GM12878 (cell line): ENCODE measurements at regions not wholly inside any gene's neighbourhood (a gene's known extent, or its start where the extent isn't known, plus 50 kb on each side); places are given as distances from the start of the nearest gene placed in this dataset.

Experiments
- ATAC-seq: fragments of 200-7000 bp; cut with Tn5 transposase; 3 replicates; pipeline ENCODE4 v1.9.1; 2020; ENCODE audit warnings: mild to moderate bottlenecking, moderate library complexity
- BruUV-seq: library from RNA; stranded (reverse); fragments of 400-500 nt; replicated peaks from 2 replicates; lab custom pipeline; 2021; lab: Mats Ljungman, UMichigan
- CTCF ChIA-PET: fragments of 300-600 bp; sonication (Branson Sonifier 250); formaldehyde crosslinking; extraction: SDS; loops from one replicate; lab custom pipeline; 2021; ENCODE audit warnings: inconsistent platforms; lab: Yijun Ruan, JAX
- POLR2A ChIA-PET: fragments of 350-600 bp; formaldehyde crosslinking; extraction: SDS; loops from one replicate; lab custom pipeline; 2021; ENCODE audit warnings: inconsistent platforms; lab: Charles Lee
- RAD21 ChIA-PET: fragments of 300-600 bp; sonication (Branson Sonifier 250); formaldehyde crosslinking; loops from one replicate; lab custom pipeline; 2023; ENCODE audit warnings: antibody characterized with exemption; ENCODE audit not compliant: unreplicated experiment; lab: Charles Lee
- SMC1A ChIA-PET: fragments of 300-600 bp; sonication (Branson Sonifier 250); formaldehyde crosslinking; loops from one replicate; lab custom pipeline; 2023; ENCODE audit not compliant: unreplicated experiment, uncharacterized antibody; lab: Charles Lee
- DNase-seq: peaks from one replicate; pipeline ENCODE4 v3.0.0-alpha.2; 2011; ENCODE audit warnings: low read depth, low spot score
- FAIRE-seq: peaks from 3 replicates; lab custom pipeline; 2011; peaks lifted over from hg19 to GRCh38; lab: Jason Lieb, UNC
- H2AFZ ChIP-seq: 2 replicates; pipeline ENCODE4 v1.6.0; 2011; ENCODE audit warnings: low read depth, low read length, control low read depth; ENCODE audit not compliant: control insufficient read depth
- H3K27ac ChIP-seq: 2 replicates; pipeline ENCODE4 v1.5.1; 2011; ENCODE audit warnings: control low read depth; ENCODE audit not compliant: control insufficient read depth, insufficient read depth
- H3K27me3 ChIP-seq, 2 experiments: replicated peaks in 1 of 2; 2 replicates each; pipeline versions ENCODE4 v1.6.0 to v1.6.1; 2011; ENCODE audit warnings: low read length in 1 of 2; ENCODE audit not compliant: control insufficient read depth in 2 of 2, insufficient read depth in 2 of 2
- H3K36me3 ChIP-seq, 2 experiments: 2 replicates each; pipeline ENCODE4 v1.5.1; 2011; ENCODE audit warnings: low read length in 1 of 2; ENCODE audit not compliant: control insufficient read depth in 2 of 2, insufficient read depth in 2 of 2
- H3K4me1 ChIP-seq: 2 replicates; pipeline ENCODE4 v1.6.1; 2011; ENCODE audit warnings: mild to moderate bottlenecking, low read length, moderate library complexity, mixed read lengths; ENCODE audit not compliant: control insufficient read depth, insufficient read depth
- H3K4me2 ChIP-seq: 2 replicates; pipeline ENCODE4 v1.6.0; 2011; ENCODE audit warnings: control low read depth; ENCODE audit not compliant: control insufficient read depth, insufficient read depth
- H3K4me3 ChIP-seq: fragments of 200-600 bp; sonication (generic); 2 replicates; pipeline ENCODE4 v1.5.1; 2016
- H3K79me2 ChIP-seq: 2 replicates; pipeline ENCODE4 v1.6.0; 2011; ENCODE audit warnings: low read length; ENCODE audit not compliant: control insufficient read depth, insufficient read depth
- H3K9ac ChIP-seq: 2 replicates; pipeline ENCODE4 v1.8.0; 2011; ENCODE audit warnings: low read length, control low read depth, mixed read lengths; ENCODE audit not compliant: control insufficient read depth, insufficient read depth
- H3K9me3 ChIP-seq: replicated peaks from 3 replicates; pipeline ENCODE4 v1.5.1; 2011; ENCODE audit warnings: mild to moderate bottlenecking, low read length; ENCODE audit not compliant: control insufficient read depth, insufficient read depth
- H4K20me1 ChIP-seq: 2 replicates; pipeline ENCODE4 v1.6.0; 2011; ENCODE audit not compliant: control insufficient read depth, insufficient read depth
- BCL3 ChIP-seq: IDR thresholded peaks from 2 replicates; pipeline ENCODE4 v1.6.1; 2011; ENCODE audit warnings: borderline replicate concordance, low read depth, mild to moderate bottlenecking, moderate library complexity, low read length; ENCODE audit not compliant: insufficient read depth, poor library complexity, severe bottlenecking
- BMI1 ChIP-seq: fragments of 450-650 bp; IDR thresholded peaks from 2 replicates; pipeline ENCODE4 v1.6.1; 2016; ENCODE audit warnings: mild to moderate bottlenecking, moderate library complexity, borderline replicate concordance
- BRCA1 ChIP-seq: IDR thresholded peaks from 2 replicates; pipeline ENCODE4 v1.6.1; 2011; ENCODE audit warnings: low read depth, low read length, improper control_type of control experiment
- E2F8 ChIP-seq: fragments of 450-650 bp; IDR thresholded peaks from 2 replicates; pipeline ENCODE4 v1.6.1; 2018; ENCODE audit warnings: mild to moderate bottlenecking, low read depth, moderate library complexity; ENCODE audit not compliant: partially characterized antibody
- EP300 ChIP-seq, 2 experiments: fragments of 150-350 bp in 1 of 2; IDR thresholded peaks; 2 replicates each; pipeline ENCODE4 v1.6.1; 2011 to 2012; ENCODE audit warnings: low read depth in 2 of 2, low read length in 2 of 2, borderline replicate concordance in 1 of 2, improper control_type of control experiment in 1 of 2, inconsistent platforms in 1 of 2; ENCODE audit not compliant: control insufficient read depth in 1 of 2
- HCFC1 ChIP-seq: fragments of 150-350 bp; IDR thresholded peaks from 2 replicates; pipeline ENCODE4 v1.6.1; 2014; ENCODE audit warnings: low read length
- HSF1 ChIP-seq: fragments of 150-350 bp; IDR thresholded peaks from 2 replicates; pipeline ENCODE4 v1.6.1; 2014; ENCODE audit warnings: mild to moderate bottlenecking, low read depth, low read length
- IRF4 ChIP-seq: IDR thresholded peaks from 2 replicates; pipeline ENCODE4 v1.6.1; 2011; ENCODE audit warnings: low read depth, low read length
- IRF5 ChIP-seq: fragments of 450-650 bp; IDR thresholded peaks from 2 replicates; pipeline ENCODE4 v1.6.1; 2017; ENCODE audit warnings: borderline replicate concordance
- NR2C1 ChIP-seq: fragments of 450-650 bp; IDR thresholded peaks from 2 replicates; pipeline ENCODE4 v1.6.1; 2017; ENCODE audit warnings: antibody characterized with exemption, mild to moderate bottlenecking, moderate library complexity
- PKNOX1 ChIP-seq: fragments of 450-650 bp; IDR thresholded peaks from 2 replicates; pipeline ENCODE4 v1.6.1; 2016; ENCODE audit warnings: mild to moderate bottlenecking
- SIN3A ChIP-seq: IDR thresholded peaks from 2 replicates; pipeline ENCODE4 v1.6.1; 2012; ENCODE audit warnings: low read depth, low read length, improper control_type of control experiment
- SMC3 ChIP-seq: IDR thresholded peaks from 2 replicates; pipeline ENCODE4 v1.6.1; 2011; ENCODE audit warnings: low read length, improper control_type of control experiment, borderline replicate concordance
- SP1 ChIP-seq: IDR thresholded peaks from one replicate; pipeline ENCODE4 v1.6.1; 2011; ENCODE audit warnings: low read depth, low read length
- SREBF1 ChIP-seq: IDR thresholded peaks from 2 replicates; pipeline ENCODE4 v1.6.1; 2012; ENCODE audit warnings: mild to moderate bottlenecking, low read length
- WRNIP1 ChIP-seq: IDR thresholded peaks from 2 replicates; pipeline ENCODE4 v1.6.1; 2011; ENCODE audit warnings: low read depth, low read length, improper control_type of control experiment, borderline replicate concordance
- whole genome bisulfite sequencing: methylation state at CpG from one replicate; pipeline ENCODE4 v1.1.6; 2016; ENCODE audit warnings: low lambda C conversion rate; ENCODE audit not compliant: insufficient replicate concordance, insufficient coverage; ENCODE audit errors: missing lambda C conversion rate; 5-methylcytosine and 5-hydroxymethylcytosine counted together
- in situ Hi-C: fragments of 300-500 bp; cut with MboI; formaldehyde crosslinking; loops from 9 replicates; pipeline ENCODE4 v1.14.3; 2018; ENCODE audit warnings: mixed read lengths
- intact Hi-C: fragments of 100-400 bp; cut with micrococcal nuclease; formaldehyde crosslinking; loops from one replicate; pipeline ENCODE4 v1.14.2; 2022; ENCODE audit not compliant: unreplicated experiment

- CTCF ChIA-PET, result no interaction called here
- POLR2A ChIA-PET, result no interaction called here
- RAD21 ChIA-PET, result no interaction called here
- H3K79me2 ChIP-seq, result no peaks in the 10 kb centered on the region
- FAIRE-seq (no peak), ATAC-seq (no peak), DNase-seq (no peak)
- no peak overlapping the region for H3K4me2 ChIP-seq
- intact Hi-C loops (no loop called here), in situ Hi-C loops (no loop called here)
- SMC1A ChIA-PET, result no interaction called here
- no peaks in the 10 kb centered on the region for H4K20me1 ChIP-seq
- 0% methylated on average over 2 of the region's 2 CpGs for WGBS
- no peak overlapping the region for H3K4me3 ChIP-seq
- no peaks in the 10 kb centered on the region for H3K9me3 ChIP-seq
- no peak overlapping the region for H2AFZ ChIP-seq
- H3K9ac ChIP-seq, result no peak overlapping the region
- no peaks in the 10 kb centered on the region for H3K27me3 ChIP-seq
- no peaks in the 10 kb centered on the region for H3K36me3 ChIP-seq
- no peaks in the 10 kb centered on the region for H3K4me1 ChIP-seq
- H3K27ac ChIP-seq, result no peak overlapping the region
- no TSS peak for BruUV-seq
- no peak for TF ChIP-seq IRF5
- TF ChIP-seq BMI1, result no peak
- TF ChIP-seq HCFC1, result no peak
- no peak for TF ChIP-seq WRNIP1
- no peak for TF ChIP-seq EP300 (IDR thresholded peaks at IDR 0.05; ENCODE audit: borderline replicate concordance in 1 of 2, control insufficient read depth in 1 of 2, low read depth in 2 of 2, low read length in 2 of 2)
- no peak for TF ChIP-seq IRF4
- no peak for TF ChIP-seq BRCA1
- TF ChIP-seq E2F8, result no peak
- no peak for TF ChIP-seq HSF1
- TF ChIP-seq SIN3A, result no peak
- TF ChIP-seq PKNOX1, result no peak
- no peak for TF ChIP-seq SMC3
- TF ChIP-seq BCL3, result no peak
- no peak for TF ChIP-seq SREBF1
- no peak for TF ChIP-seq SP1
- TF ChIP-seq NR2C1, result no peak
Measured at GRCh38 chr7:80311313-80311712, 176.7 kb downstream of the GNAI1 start.
